OCI-LY1 (cell line): ENCODE measurements at regions not wholly inside any gene's neighbourhood (a gene's known extent, or its start where the extent isn't known, plus 50 kb on each side); places are given as distances from the start of the nearest gene placed in this dataset.

ENCODE experiments used
- H2AFZ ChIP-seq: fragments of 200-600 bp; sonication (generic), shearing (Covaris generic); 2 replicates; pipeline ENCODE4 v1.6.0; 2014; ENCODE audit warnings: antibody characterized with exemption, mild to moderate bottlenecking, low read length
- H3F3A ChIP-seq: fragments of 200-600 bp; sonication (generic), shearing (Covaris generic); 2 replicates; pipeline ENCODE4 v1.6.0; 2014; ENCODE audit warnings: mild to moderate bottlenecking, antibody characterized with exemption, low read length, moderate library complexity; ENCODE audit not compliant: insufficient read depth
- H3K27ac ChIP-seq: fragments of 200-600 bp; sonication (generic); 2 replicates; pipeline ENCODE4 v1.5.1; 2014; ENCODE audit warnings: low read length, mixed run types, mild to moderate bottlenecking, low read depth; ENCODE audit not compliant: poor library complexity, severe bottlenecking
- H3K27me3 ChIP-seq: fragments of 200-600 bp; sonication (generic); 2 replicates; pipeline ENCODE4 v1.6.0; 2014; ENCODE audit warnings: antibody characterized with exemption, mild to moderate bottlenecking, low read length, moderate library complexity; ENCODE audit not compliant: insufficient read depth
- H3K36me3 ChIP-seq: fragments of 200-600 bp; sonication (generic); 2 replicates; pipeline ENCODE4 v1.6.1; 2014; ENCODE audit warnings: mild to moderate bottlenecking, antibody characterized with exemption, low read length, moderate library complexity, mixed read lengths; ENCODE audit not compliant: insufficient read depth
- H3K4me1 ChIP-seq: fragments of 200-600 bp; sonication (generic); 2 replicates; pipeline ENCODE4 v1.5.1; 2014; ENCODE audit warnings: mild to moderate bottlenecking, low read length, moderate library complexity; ENCODE audit not compliant: insufficient read depth, severe bottlenecking
- H3K4me2 ChIP-seq: fragments of 200-600 bp; sonication (generic), shearing (Covaris generic); 2 replicates; pipeline ENCODE4 v1.6.1; 2014; ENCODE audit warnings: low read length
- H3K4me3 ChIP-seq: fragments of 200-600 bp; sonication (generic); 2 replicates; pipeline ENCODE4 v1.5.1; 2014; ENCODE audit warnings: low read length, low read depth, mild to moderate bottlenecking, mixed read lengths; ENCODE audit not compliant: poor library complexity, severe bottlenecking
- H3K79me2 ChIP-seq: fragments of 200-600 bp; shearing (Covaris generic); 2 replicates; pipeline ENCODE4 v1.6.1; 2016; ENCODE audit warnings: mixed run types, low read length, mixed read lengths; ENCODE audit not compliant: insufficient read depth
- H3K9ac ChIP-seq: fragments of 200-600 bp; sonication (generic), shearing (Covaris generic); 2 replicates; pipeline ENCODE4 v1.6.1; 2014; ENCODE audit warnings: mild to moderate bottlenecking, low read length, mixed read lengths
- H3K9me2 ChIP-seq: fragments of 200-600 bp; sonication (generic), shearing (Covaris generic); 2 replicates; pipeline ENCODE4 v1.6.1; 2014; ENCODE audit warnings: low read depth, mild to moderate bottlenecking, low read length, mixed read lengths
- H3K9me3 ChIP-seq: fragments of 200-600 bp; shearing (Covaris generic); 2 replicates; pipeline ENCODE4 v1.6.1; 2014; ENCODE audit warnings: low read length, mixed read lengths
- H4K20me1 ChIP-seq: fragments of 200-600 bp; sonication (generic), shearing (Covaris generic); 2 replicates; pipeline ENCODE4 v1.6.0; 2016; ENCODE audit warnings: mild to moderate bottlenecking, low read length; ENCODE audit not compliant: insufficient read depth
- EZH2 ChIP-seq: fragments of 200-600 bp; sonication (generic), shearing (Covaris generic); IDR thresholded peaks from 2 replicates; pipeline ENCODE4 v1.8.0; 2017; ENCODE audit warnings: borderline replicate concordance, mixed run types, mild to moderate bottlenecking, antibody characterized with exemption, low read length, moderate library complexity, mixed read lengths
- TF ChIP-seq, protein P1 (sequence below): fragments of 200-600 bp; sonication (generic), shearing (Covaris generic); IDR thresholded peaks from 2 replicates; pipeline ENCODE4 v1.5.1; 2017; ENCODE audit warnings: mild to moderate bottlenecking, antibody characterized with exemption, low read length, moderate library complexity, mixed read lengths

- Histone ChIP-seq H3K79me2 (no peaks in the 10 kb centered on the region), H3F3A (no peaks in the 10 kb centered on the region), H3K4me3 (no peak overlapping the region), H3K27ac (no peak overlapping the region), H3K4me2 (no peak overlapping the region), H3K9ac (no peak overlapping the region), H3K4me1 (no peaks in the 10 kb centered on the region), H3K9me3 (no peaks in the 10 kb centered on the region), H2AFZ (no peak overlapping the region), H3K36me3 (no peaks in the 10 kb centered on the region), H3K9me2 (no peaks in the 10 kb centered on the region), H3K27me3 (no peaks in the 10 kb centered on the region), H4K20me1 (no peaks in the 10 kb centered on the region)
- TF ChIP-seq, protein P1, sequence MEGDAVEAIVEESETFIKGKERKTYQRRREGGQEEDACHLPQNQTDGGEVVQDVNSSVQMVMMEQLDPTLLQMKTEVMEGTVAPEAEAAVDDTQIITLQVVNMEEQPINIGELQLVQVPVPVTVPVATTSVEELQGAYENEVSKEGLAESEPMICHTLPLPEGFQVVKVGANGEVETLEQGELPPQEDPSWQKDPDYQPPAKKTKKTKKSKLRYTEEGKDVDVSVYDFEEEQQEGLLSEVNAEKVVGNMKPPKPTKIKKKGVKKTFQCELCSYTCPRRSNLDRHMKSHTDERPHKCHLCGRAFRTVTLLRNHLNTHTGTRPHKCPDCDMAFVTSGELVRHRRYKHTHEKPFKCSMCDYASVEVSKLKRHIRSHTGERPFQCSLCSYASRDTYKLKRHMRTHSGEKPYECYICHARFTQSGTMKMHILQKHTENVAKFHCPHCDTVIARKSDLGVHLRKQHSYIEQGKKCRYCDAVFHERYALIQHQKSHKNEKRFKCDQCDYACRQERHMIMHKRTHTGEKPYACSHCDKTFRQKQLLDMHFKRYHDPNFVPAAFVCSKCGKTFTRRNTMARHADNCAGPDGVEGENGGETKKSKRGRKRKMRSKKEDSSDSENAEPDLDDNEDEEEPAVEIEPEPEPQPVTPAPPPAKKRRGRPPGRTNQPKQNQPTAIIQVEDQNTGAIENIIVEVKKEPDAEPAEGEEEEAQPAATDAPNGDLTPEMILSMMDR, result no peak
- no peak for TF ChIP-seq EZH2
Measured at GRCh38 chr2:3965211-3965610, 261.8 kb downstream of the DCDC2C start.

DNA sequence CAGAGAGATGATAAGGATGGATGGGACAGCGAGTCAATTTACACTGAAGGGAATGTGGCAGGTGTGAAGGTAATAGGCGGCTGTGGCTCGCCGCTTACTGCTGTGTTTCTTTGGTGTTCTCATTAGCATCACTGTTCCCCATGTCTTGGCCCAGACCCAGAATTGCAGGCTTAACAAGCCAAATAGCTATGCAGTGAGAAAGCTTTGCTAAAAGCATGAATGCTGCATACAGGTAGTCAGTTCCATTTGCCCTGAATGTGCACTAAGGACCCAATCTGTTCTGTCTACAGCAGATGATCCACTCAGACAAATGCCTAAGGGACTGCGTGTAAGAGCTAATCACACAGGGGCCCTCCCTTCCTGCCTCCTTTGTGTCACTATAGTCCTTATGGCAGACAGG, 262.6 kb downstream of the DCDC2C start:
- Histone ChIP-seq H3K9ac (no peak overlapping the region), H3K4me2 (no peak overlapping the region), H3K27me3 (no peaks in the 10 kb centered on the region), H3K79me2 (no peaks in the 10 kb centered on the region), H2AFZ (no peak overlapping the region), H3K4me3 (no peak overlapping the region), H3K9me3 (no peaks in the 10 kb centered on the region), H4K20me1 (no peaks in the 10 kb centered on the region), H3F3A (no peaks in the 10 kb centered on the region), H3K4me1 (no peaks in the 10 kb centered on the region), H3K36me3 (no peaks in the 10 kb centered on the region), H3K9me2 (no peaks in the 10 kb centered on the region), H3K27ac (no peak overlapping the region)
- TF ChIP-seq, protein P1, result no peak
- no peak for TF ChIP-seq EZH2

GRCh38 chr2:3966470-3966869, 263.1 kb downstream of the DCDC2C start:
- Histone ChIP-seq H3K9ac (no peak overlapping the region), H3K9me2 (no peaks in the 10 kb centered on the region), H3K27me3 (no peaks in the 10 kb centered on the region), H3K4me2 (no peak overlapping the region), H3K4me3 (no peak overlapping the region), H3K36me3 (no peaks in the 10 kb centered on the region), H3K79me2 (no peaks in the 10 kb centered on the region), H3F3A (no peaks in the 10 kb centered on the region), H3K27ac (no peak overlapping the region), H3K9me3 (no peaks in the 10 kb centered on the region), H3K4me1 (no peaks in the 10 kb centered on the region), H4K20me1 (no peaks in the 10 kb centered on the region), H2AFZ (no peak overlapping the region)
- TF ChIP-seq, protein P1, result no peak
- TF ChIP-seq EZH2, result no peak
